GM19239 (cell line): ENCODE measurements at regions not wholly inside any gene's neighbourhood (a gene's known extent, or its start where the extent isn't known, plus 50 kb on each side); places are given as distances from the start of the nearest gene placed in this dataset.
"Not testable (repeated sequence)": the region's sequence is repeated elsewhere in the genome, so short reads cannot be mapped to it uniquely, and the experiment has no call there.

Experiments
- DNase-seq: peaks from one replicate; pipeline ENCODE4 v3.0.0; 2011; ENCODE audit warnings: low spot score; ENCODE audit not compliant: insufficient read length
- FAIRE-seq: peaks from 2 replicates; lab custom pipeline; 2011; peaks lifted over from hg19 to GRCh38; lab: Jason Lieb, UNC

GRCh38 chr11:90344546-90344945 lies 121.7 kb upstream of the CHORDC1 start:
- DNase-seq (no peak), FAIRE-seq (no peak)

- FAIRE-seq (no peak), DNase-seq (no peak)
Observed at GRCh38 chr11:90343673-90344072, 120.8 kb upstream of the CHORDC1 start.

GRCh38 chr11:90341986-90342385 lies 119.1 kb upstream of the CHORDC1 start:
- FAIRE-seq (no peak), DNase-seq (no peak)

- no peak for FAIRE-seq
- no peak for DNase-seq
Observed at GRCh38 chr11:90332415-90332814, 109.6 kb upstream of the CHORDC1 start.

GRCh38 chr11:90330632-90331031 lies 107.8 kb upstream of the CHORDC1 start:
- DNase-seq (no peak), FAIRE-seq (no peak)

- no peak for DNase-seq
- FAIRE-seq, result no peak
Observed at GRCh38 chr11:90329043-90329442, 106.2 kb upstream of the CHORDC1 start.

- no peak for FAIRE-seq
- no peak for DNase-seq
Observed at GRCh38 chr11:90326647-90327046, 103.8 kb upstream of the CHORDC1 start.

GRCh38 chr11:90323289-90323688 lies 100.4 kb upstream of the CHORDC1 start:
- no peak for DNase-seq
- no peak for FAIRE-seq

GRCh38 chr11:90321018-90321417 lies 98.2 kb upstream of the CHORDC1 start:
- FAIRE-seq (no peak), DNase-seq (no peak)

GRCh38 chr11:90318651-90319050 lies 95.8 kb upstream of the CHORDC1 start:
- FAIRE-seq, result no peak

GRCh38 chr11:90310210-90310609 lies 87.4 kb upstream of the CHORDC1 start:
- DNase-seq (no peak), FAIRE-seq (no peak)

More at GRCh38 chr11:90318651-90319050, 95.8 kb upstream of the CHORDC1 start:
- DNase-seq, result no peak

- FAIRE-seq (no peak), DNase-seq (no peak)
Observed at GRCh38 chr11:90309693-90310092, 86.8 kb upstream of the CHORDC1 start.

GRCh38 chr11:90294526-90294925 lies 71.7 kb upstream of the CHORDC1 start:
- no peak for FAIRE-seq

GRCh38 chr11:90294091-90294490 lies 71.2 kb upstream of the CHORDC1 start:
- DNase-seq, result no peak

More at GRCh38 chr11:90294526-90294925, 71.7 kb upstream of the CHORDC1 start:
- DNase-seq, result no peak

GRCh38 chr11:90288212-90288821 lies 65.5 kb upstream of the CHORDC1 start:
- peak; percentile 66 for FAIRE-seq

More at GRCh38 chr11:90294091-90294490, 71.2 kb upstream of the CHORDC1 start:
- no peak for FAIRE-seq

GRCh38 chr11:90286640-90287039 lies 63.8 kb upstream of the CHORDC1 start:
- no peak for FAIRE-seq

More at GRCh38 chr11:90288212-90288821, 65.5 kb upstream of the CHORDC1 start:
- peak; percentile 1 for DNase-seq

GRCh38 chr11:90284171-90284570 lies 61.3 kb upstream of the CHORDC1 start:
- FAIRE-seq, result no peak
- DNase-seq, result no peak

More at GRCh38 chr11:90286640-90287039, 63.8 kb upstream of the CHORDC1 start:
- no peak for DNase-seq

GRCh38 chr11:90282551-90283071 lies 59.8 kb upstream of the CHORDC1 start:
- FAIRE-seq, DNase-seq: not testable (repeated sequence)

- DNase-seq, result no peak
- FAIRE-seq, result no peak
Observed at GRCh38 chr11:90274362-90274761, 51.5 kb upstream of the CHORDC1 start.
